Ascending aorta (tissue), 2 donors: ENCODE measurements at regions not wholly inside any gene's neighbourhood (a gene's known extent, or its start where the extent isn't known, plus 50 kb on each side); places are given as distances from the start of the nearest gene placed in this dataset.

Experiments
- DNase-seq, 2 donors: peaks; one replicate each; pipeline ENCODE4 v3.0.0-alpha.2; 2019; ENCODE audit warnings: low spot score in 2 of 2
- H3K27ac ChIP-seq, 2 donors: fragments of 200-600 bp; sonication (generic); one replicate each; pipeline ENCODE4 v1.5.1; 2016 to 2017; ENCODE audit warnings: mild to moderate bottlenecking in 1 of 2
- H3K27me3 ChIP-seq: fragments of 200-600 bp; sonication (generic); one replicate; pipeline ENCODE4 v1.5.1; 2017
- H3K36me3 ChIP-seq, 2 donors: fragments of 200-600 bp; sonication (generic); one replicate each; pipeline ENCODE4 v1.5.1; 2016
- H3K4me1 ChIP-seq, 2 donors: fragments of 200-600 bp; sonication (generic); one replicate each; pipeline ENCODE4 v1.5.1; 2016 to 2017; ENCODE audit warnings: mild to moderate bottlenecking in 1 of 2
- H3K4me3 ChIP-seq, 2 donors: fragments of 200-600 bp; sonication (generic); one replicate each; pipeline ENCODE4 v1.5.1; 2016 to 2017; ENCODE audit warnings: mild to moderate bottlenecking in 1 of 2
- H3K9me3 ChIP-seq, 2 donors: fragments of 200-600 bp; sonication (generic); one replicate each; pipeline ENCODE4 v1.5.1; 2016
- intact Hi-C: fragments of 100-400 bp; cut with DNase I; formaldehyde crosslinking; loops from one replicate; pipeline ENCODE4 v1.15.1; 2023
- TF ChIP-seq, protein P1 (sequence below), 3 experiments: fragments of 200-600 bp in 2 of 3; fragments of 450-650 bp in 1 of 3; sonication (generic) in 2 of 3; IDR thresholded peaks; one replicate each; pipeline ENCODE4 v1.5.1; 2016 to 2019; ENCODE audit warnings: antibody characterized with exemption in 3 of 3, mild to moderate bottlenecking in 1 of 3, moderate library complexity in 1 of 3

GRCh38 chr20:4635781-4636180 lies 50.5 kb upstream of the PRNP start:
- no peaks in the 10 kb centered on the region for H3K9me3 ChIP-seq
- no peak overlapping the region for H3K27ac ChIP-seq
- TF ChIP-seq, protein P1, sequence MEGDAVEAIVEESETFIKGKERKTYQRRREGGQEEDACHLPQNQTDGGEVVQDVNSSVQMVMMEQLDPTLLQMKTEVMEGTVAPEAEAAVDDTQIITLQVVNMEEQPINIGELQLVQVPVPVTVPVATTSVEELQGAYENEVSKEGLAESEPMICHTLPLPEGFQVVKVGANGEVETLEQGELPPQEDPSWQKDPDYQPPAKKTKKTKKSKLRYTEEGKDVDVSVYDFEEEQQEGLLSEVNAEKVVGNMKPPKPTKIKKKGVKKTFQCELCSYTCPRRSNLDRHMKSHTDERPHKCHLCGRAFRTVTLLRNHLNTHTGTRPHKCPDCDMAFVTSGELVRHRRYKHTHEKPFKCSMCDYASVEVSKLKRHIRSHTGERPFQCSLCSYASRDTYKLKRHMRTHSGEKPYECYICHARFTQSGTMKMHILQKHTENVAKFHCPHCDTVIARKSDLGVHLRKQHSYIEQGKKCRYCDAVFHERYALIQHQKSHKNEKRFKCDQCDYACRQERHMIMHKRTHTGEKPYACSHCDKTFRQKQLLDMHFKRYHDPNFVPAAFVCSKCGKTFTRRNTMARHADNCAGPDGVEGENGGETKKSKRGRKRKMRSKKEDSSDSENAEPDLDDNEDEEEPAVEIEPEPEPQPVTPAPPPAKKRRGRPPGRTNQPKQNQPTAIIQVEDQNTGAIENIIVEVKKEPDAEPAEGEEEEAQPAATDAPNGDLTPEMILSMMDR (IDR thresholded peaks at IDR 0.05): no peak
- no peaks in the 10 kb centered on the region for H3K4me1 ChIP-seq
- no peaks in the 10 kb centered on the region for H3K36me3 ChIP-seq
- no peak for DNase-seq
- intact Hi-C loops: no loop called here
- H3K4me3 ChIP-seq: no peak overlapping the region
- no peaks in the 10 kb centered on the region for H3K27me3 ChIP-seq

- Histone ChIP-seq H3K27ac (no peak overlapping the region), H3K36me3 (no peaks in the 10 kb centered on the region)
These were observed 50.9 kb upstream of the PRNP start for GRCh38 chr20:4635342-4635741.

DNA sequence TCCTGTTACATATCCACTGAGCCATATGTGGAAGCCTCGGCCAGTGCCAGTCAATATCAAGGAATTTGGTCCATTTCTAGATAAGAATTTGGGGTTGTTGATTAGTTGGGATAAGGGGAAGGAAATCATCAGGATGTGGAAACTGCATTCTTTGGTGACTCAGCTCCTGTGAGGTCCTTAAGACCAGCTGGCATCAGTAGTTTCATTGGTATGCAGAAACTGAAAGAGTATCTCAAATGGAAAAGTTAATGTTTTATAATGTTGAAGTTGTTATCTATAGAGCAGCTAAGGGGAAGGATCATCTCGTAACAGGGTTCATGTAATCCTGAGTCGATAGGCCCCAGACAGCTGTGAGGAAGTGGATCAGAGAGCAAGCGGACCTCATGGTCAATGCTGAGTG lies 52.5 kb upstream of the PRNP start:
- H3K27ac ChIP-seq: no peak overlapping the region
- no peak for DNase-seq
- intact Hi-C loops: no loop called here

More at GRCh38 chr20:4635342-4635741, 50.9 kb upstream of the PRNP start:
- H3K4me3 ChIP-seq: no peak overlapping the region
- no peaks in the 10 kb centered on the region for H3K9me3 ChIP-seq
- no peak for DNase-seq
- TF ChIP-seq, protein P1 (IDR thresholded peaks at IDR 0.05): no peak
- intact Hi-C loops: no loop called here
- no peaks in the 10 kb centered on the region for H3K27me3 ChIP-seq
- no peaks in the 10 kb centered on the region for H3K4me1 ChIP-seq

DNA sequence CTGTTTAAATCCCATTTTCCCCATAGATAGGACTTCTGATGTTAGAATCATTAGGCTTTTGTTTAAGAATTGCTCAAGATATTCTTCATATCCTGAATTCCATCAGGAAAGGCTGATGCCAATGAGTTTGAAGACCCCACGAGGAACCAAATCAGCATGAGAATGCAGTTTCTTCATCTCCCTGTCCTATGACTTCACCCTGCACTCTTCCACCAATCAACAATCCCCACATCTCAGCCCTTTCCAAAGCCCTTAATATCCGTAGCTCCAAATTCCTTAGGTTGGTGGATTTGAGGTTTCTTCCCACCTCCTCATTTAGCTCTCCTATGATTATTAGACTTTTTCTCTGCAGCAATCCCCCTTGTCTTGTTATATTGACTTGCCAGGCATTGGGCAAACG lies 52.9 kb upstream of the PRNP start:
- intact Hi-C loops: no loop called here
- Histone ChIP-seq H3K4me1 (no peaks in the 10 kb centered on the region), H3K4me3 (no peak overlapping the region), H3K9me3 (no peaks in the 10 kb centered on the region), H3K27me3 (no peaks in the 10 kb centered on the region), H3K27ac (no peak overlapping the region), H3K36me3 (no peaks in the 10 kb centered on the region)
- DNase-seq: no peak
- TF ChIP-seq, protein P1 (IDR thresholded peaks at IDR 0.05): no peak

More for the DNA sequence above, 52.5 kb upstream of the PRNP start:
- H3K4me3 ChIP-seq: no peak overlapping the region
- no peaks in the 10 kb centered on the region for H3K36me3 ChIP-seq
- H3K27me3 ChIP-seq: no peaks in the 10 kb centered on the region
- TF ChIP-seq, protein P1 (IDR thresholded peaks at IDR 0.05): no peak
- H3K4me1 ChIP-seq: no peaks in the 10 kb centered on the region
- no peaks in the 10 kb centered on the region for H3K9me3 ChIP-seq

GRCh38 chr20:4632876-4633275 lies 53.4 kb upstream of the PRNP start:
- no peak overlapping the region for H3K27ac ChIP-seq
- H3K4me1 ChIP-seq: no peaks in the 10 kb centered on the region
- H3K9me3 ChIP-seq: no peaks in the 10 kb centered on the region
- H3K27me3 ChIP-seq: no peaks in the 10 kb centered on the region
- intact Hi-C loops: no loop called here
- DNase-seq: no peak
- no peak overlapping the region for H3K4me3 ChIP-seq
- H3K36me3 ChIP-seq: no peaks in the 10 kb centered on the region
- TF ChIP-seq, protein P1 (IDR thresholded peaks at IDR 0.05): no peak

DNA sequence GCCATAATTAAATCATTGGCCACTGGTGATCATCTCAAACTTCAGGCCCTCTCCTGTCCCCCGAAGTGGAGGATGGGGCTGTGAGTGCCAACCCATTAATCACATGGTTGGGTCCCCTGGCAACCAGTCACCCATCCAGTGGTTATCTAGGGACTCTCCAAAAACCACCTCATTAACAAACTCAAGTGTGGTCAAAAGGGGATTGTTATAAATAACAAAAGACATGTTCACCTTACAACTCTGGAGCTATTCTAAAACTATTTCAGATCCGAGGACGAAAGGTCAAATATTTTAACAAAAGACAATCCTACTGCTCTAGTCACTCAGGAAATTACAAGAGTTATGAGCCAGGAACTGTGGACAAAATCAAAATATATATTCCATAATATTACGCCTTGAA lies 60.0 kb upstream of the PRNP start:
- DNase-seq: no peak
- no peaks in the 10 kb centered on the region for H3K9me3 ChIP-seq
- no peaks in the 10 kb centered on the region for H3K4me1 ChIP-seq
- no peaks in the 10 kb centered on the region for H3K36me3 ChIP-seq
- intact Hi-C loops: no loop called here
- no peak overlapping the region for H3K27ac ChIP-seq
- H3K4me3 ChIP-seq: no peak overlapping the region
- TF ChIP-seq, protein P1 (IDR thresholded peaks at IDR 0.05): no peak
- no peaks in the 10 kb centered on the region for H3K27me3 ChIP-seq
